ENCODE measurements at regions not wholly inside any gene's neighbourhood (a gene's known extent, or its start where the extent isn't known, plus 50 kb on each side); places are given as distances from the start of the nearest gene placed in this dataset.
"Not testable (repeated sequence)": the region's sequence is repeated elsewhere in the genome, so short reads cannot be mapped to it uniquely, and the experiment has no call there.

GRCh38 chr2:13401312-13401711 lies 684.6 kb downstream of the TRIB2 start:
- DNase-seq (ENCODE audit: low spot score) (no peak), ATAC-seq (ENCODE audit: low read depth) (no peak)
- TF ChIP-seq CTCF (IDR thresholded peaks at IDR 0.05; ENCODE audit: poor library complexity, severe bottlenecking), result no peak
- H3K4me3 ChIP-seq (ENCODE audit: severe bottlenecking), result no peak overlapping the region
- no peaks in the 10 kb centered on the region for H3K9me3 ChIP-seq (ENCODE audit: severe bottlenecking)
- H3K36me3 ChIP-seq (ENCODE audit: low read depth), result no peaks in the 10 kb centered on the region
- H3K27me3 ChIP-seq (ENCODE audit: insufficient read depth, poor library complexity, severe bottlenecking), result no peaks in the 10 kb centered on the region
- H3K27ac ChIP-seq (ENCODE audit: poor library complexity, severe bottlenecking), result no peak overlapping the region
- H3K4me1 ChIP-seq (ENCODE audit: insufficient read depth, poor library complexity, severe bottlenecking), result no peaks in the 10 kb centered on the region

- Histone ChIP-seq H3K36me3 (ENCODE audit: low read depth) (no peaks in the 10 kb centered on the region), H3K27me3 (ENCODE audit: insufficient read depth, poor library complexity, severe bottlenecking) (no peaks in the 10 kb centered on the region), H3K4me3 (ENCODE audit: severe bottlenecking) (no peak overlapping the region), H3K27ac (ENCODE audit: poor library complexity, severe bottlenecking) (no peak overlapping the region), H3K9me3 (ENCODE audit: severe bottlenecking) (no peaks in the 10 kb centered on the region), H3K4me1 (ENCODE audit: insufficient read depth, poor library complexity, severe bottlenecking) (no peaks in the 10 kb centered on the region)
- no peak for TF ChIP-seq CTCF (IDR thresholded peaks at IDR 0.05; ENCODE audit: poor library complexity, severe bottlenecking)
- no peak for DNase-seq (ENCODE audit: low spot score)
- ATAC-seq (ENCODE audit: low read depth), result no peak
These were observed 697.3 kb downstream of the TRIB2 start for GRCh38 chr2:13413989-13414388.

GRCh38 chr2:13414897-13415296 lies 698.2 kb downstream of the TRIB2 start:
- no peaks in the 10 kb centered on the region for H3K36me3 ChIP-seq (ENCODE audit: low read depth)
- ATAC-seq (ENCODE audit: low read depth) (no peak), DNase-seq (ENCODE audit: low spot score) (no peak)
- H3K4me1 ChIP-seq (ENCODE audit: insufficient read depth, poor library complexity, severe bottlenecking), result no peaks in the 10 kb centered on the region
- TF ChIP-seq CTCF (IDR thresholded peaks at IDR 0.05; ENCODE audit: poor library complexity, severe bottlenecking), result no peak
- H3K4me3 ChIP-seq (ENCODE audit: severe bottlenecking), result no peak overlapping the region
- no peaks in the 10 kb centered on the region for H3K9me3 ChIP-seq (ENCODE audit: severe bottlenecking)
- no peak overlapping the region for H3K27ac ChIP-seq (ENCODE audit: poor library complexity, severe bottlenecking)
- no peaks in the 10 kb centered on the region for H3K27me3 ChIP-seq (ENCODE audit: insufficient read depth, poor library complexity, severe bottlenecking)

- ATAC-seq (ENCODE audit: low read depth) (peak; percentile 19; the same call in 1 of the 3 replicates), DNase-seq (ENCODE audit: low spot score) (no peak)
- Histone ChIP-seq H3K36me3 (ENCODE audit: low read depth) (no peaks in the 10 kb centered on the region), H3K4me3 (ENCODE audit: severe bottlenecking) (no peak overlapping the region), H3K4me1 (ENCODE audit: insufficient read depth, poor library complexity, severe bottlenecking) (no peaks in the 10 kb centered on the region), H3K27me3 (ENCODE audit: insufficient read depth, poor library complexity, severe bottlenecking) (no peaks in the 10 kb centered on the region), H3K27ac (ENCODE audit: poor library complexity, severe bottlenecking) (no peak overlapping the region), H3K9me3 (ENCODE audit: severe bottlenecking) (no peaks in the 10 kb centered on the region)
- no peak for TF ChIP-seq CTCF (IDR thresholded peaks at IDR 0.05; ENCODE audit: poor library complexity, severe bottlenecking)
These were observed 717.2 kb downstream of the TRIB2 start for GRCh38 chr2:13433954-13434353.

- H3K27ac ChIP-seq (ENCODE audit: poor library complexity, severe bottlenecking); DNase-seq (ENCODE audit: low spot score); H3K4me1 ChIP-seq (ENCODE audit: insufficient read depth, poor library complexity, severe bottlenecking); H3K36me3 ChIP-seq (ENCODE audit: low read depth); H3K4me3 ChIP-seq (ENCODE audit: severe bottlenecking); H3K9me3 ChIP-seq (ENCODE audit: severe bottlenecking); H3K27me3 ChIP-seq (ENCODE audit: insufficient read depth, poor library complexity, severe bottlenecking); ATAC-seq (ENCODE audit: low read depth): not testable (repeated sequence)
These were observed 727.0 kb downstream of the TRIB2 start for GRCh38 chr2:13443554-13444261.

Data from RWPE2 (cell line).